DND-41 (cell line): ENCODE measurements at regions not wholly inside any gene's neighbourhood (a gene's known extent, or its start where the extent isn't known, plus 50 kb on each side); places are given as distances from the start of the nearest gene placed in this dataset.

Experiments used
- CTCF ChIP-seq: IDR thresholded peaks from 2 replicates; pipeline ENCODE4 v1.5.1; 2012; ENCODE audit warnings: borderline replicate concordance, low read length, moderate library complexity, mild to moderate bottlenecking; ENCODE audit not compliant: poor library complexity, severe bottlenecking; ENCODE audit errors: extremely low read depth
- EZH2 ChIP-seq: IDR thresholded peaks from 3 replicates; pipeline ENCODE4 v1.6.1; 2012; ENCODE audit warnings: borderline replicate concordance, low read depth, mild to moderate bottlenecking, moderate library complexity, low read length, inconsistent platforms; ENCODE audit not compliant: severe bottlenecking

GRCh38 chr4:175246941-175247340 is 328.8 kb downstream of the ADAM29 start:
- TF ChIP-seq CTCF, result no peak
- TF ChIP-seq EZH2, result no peak
